ENCODE measurements at regions not wholly inside any gene's neighbourhood (a gene's known extent, or its start where the extent isn't known, plus 50 kb on each side); places are given as distances from the start of the nearest gene placed in this dataset.

DNA sequence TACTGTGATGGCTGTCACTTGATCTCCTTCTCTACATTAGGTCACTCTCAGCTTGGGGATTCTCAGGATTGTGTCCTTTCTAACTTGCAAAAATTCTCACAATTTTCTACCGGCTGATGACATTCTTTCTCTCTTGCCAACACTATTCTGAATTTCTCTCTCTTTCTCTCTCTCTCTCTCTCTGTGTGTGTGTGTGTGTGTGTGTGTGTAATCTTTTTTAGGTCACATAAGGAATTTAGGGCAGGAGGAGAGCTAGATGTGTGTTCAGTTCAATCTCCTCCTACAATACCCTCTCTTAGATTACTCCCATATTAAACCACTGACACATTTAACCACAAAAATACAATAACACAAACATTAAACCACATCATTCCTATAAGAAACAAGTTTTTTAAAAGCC lies 242.3 kb upstream of the NREP start:
- Histone ChIP-seq H3K27me3 (ENCODE audit: control insufficient read depth, insufficient read depth, low read length) (no peaks in the 10 kb centered on the region), H3K9me3 (ENCODE audit: control insufficient read depth, insufficient read depth, low read depth, low read length) (no peaks in the 10 kb centered on the region), H3K4me3 (ENCODE audit: low read depth in 2 of 2, low read length in 2 of 2) (no peak overlapping the region), H3K27ac (ENCODE audit: low read length) (no peak overlapping the region), H3K4me1 (ENCODE audit: control insufficient read depth, insufficient read depth, low read length) (no peaks in the 10 kb centered on the region), H3K36me3 (ENCODE audit: control insufficient read depth, insufficient read depth, low read length) (no peaks in the 10 kb centered on the region)
- POLR2A ChIA-PET: no interaction called here
- ATAC-seq (no peak), DNase-seq (ENCODE audit: low read depth, low spot score) (no peak)
- CTCF ChIA-PET: no interaction called here
- in situ Hi-C loops (cut with HindIII; ENCODE audit: low pct_unique_long_range_greater_than_20kb, low sequenced_read_pairs): no loop called here
- TF ChIP-seq, protein P1, sequence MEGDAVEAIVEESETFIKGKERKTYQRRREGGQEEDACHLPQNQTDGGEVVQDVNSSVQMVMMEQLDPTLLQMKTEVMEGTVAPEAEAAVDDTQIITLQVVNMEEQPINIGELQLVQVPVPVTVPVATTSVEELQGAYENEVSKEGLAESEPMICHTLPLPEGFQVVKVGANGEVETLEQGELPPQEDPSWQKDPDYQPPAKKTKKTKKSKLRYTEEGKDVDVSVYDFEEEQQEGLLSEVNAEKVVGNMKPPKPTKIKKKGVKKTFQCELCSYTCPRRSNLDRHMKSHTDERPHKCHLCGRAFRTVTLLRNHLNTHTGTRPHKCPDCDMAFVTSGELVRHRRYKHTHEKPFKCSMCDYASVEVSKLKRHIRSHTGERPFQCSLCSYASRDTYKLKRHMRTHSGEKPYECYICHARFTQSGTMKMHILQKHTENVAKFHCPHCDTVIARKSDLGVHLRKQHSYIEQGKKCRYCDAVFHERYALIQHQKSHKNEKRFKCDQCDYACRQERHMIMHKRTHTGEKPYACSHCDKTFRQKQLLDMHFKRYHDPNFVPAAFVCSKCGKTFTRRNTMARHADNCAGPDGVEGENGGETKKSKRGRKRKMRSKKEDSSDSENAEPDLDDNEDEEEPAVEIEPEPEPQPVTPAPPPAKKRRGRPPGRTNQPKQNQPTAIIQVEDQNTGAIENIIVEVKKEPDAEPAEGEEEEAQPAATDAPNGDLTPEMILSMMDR (IDR thresholded peaks at IDR 0.05): no peak
- TF ChIP-seq POLR2AphosphoS5 (IDR thresholded peaks at IDR 0.05; ENCODE audit: low read depth, low read length) (no peak), TCF7L2 (IDR thresholded peaks at IDR 0.05; ENCODE audit: low read depth, low read length) (no peak), SIN3A (IDR thresholded peaks at IDR 0.05; ENCODE audit: borderline replicate concordance, insufficient read depth, low read depth, low read length) (no peak)
- TF ChIP-seq, protein P2, sequence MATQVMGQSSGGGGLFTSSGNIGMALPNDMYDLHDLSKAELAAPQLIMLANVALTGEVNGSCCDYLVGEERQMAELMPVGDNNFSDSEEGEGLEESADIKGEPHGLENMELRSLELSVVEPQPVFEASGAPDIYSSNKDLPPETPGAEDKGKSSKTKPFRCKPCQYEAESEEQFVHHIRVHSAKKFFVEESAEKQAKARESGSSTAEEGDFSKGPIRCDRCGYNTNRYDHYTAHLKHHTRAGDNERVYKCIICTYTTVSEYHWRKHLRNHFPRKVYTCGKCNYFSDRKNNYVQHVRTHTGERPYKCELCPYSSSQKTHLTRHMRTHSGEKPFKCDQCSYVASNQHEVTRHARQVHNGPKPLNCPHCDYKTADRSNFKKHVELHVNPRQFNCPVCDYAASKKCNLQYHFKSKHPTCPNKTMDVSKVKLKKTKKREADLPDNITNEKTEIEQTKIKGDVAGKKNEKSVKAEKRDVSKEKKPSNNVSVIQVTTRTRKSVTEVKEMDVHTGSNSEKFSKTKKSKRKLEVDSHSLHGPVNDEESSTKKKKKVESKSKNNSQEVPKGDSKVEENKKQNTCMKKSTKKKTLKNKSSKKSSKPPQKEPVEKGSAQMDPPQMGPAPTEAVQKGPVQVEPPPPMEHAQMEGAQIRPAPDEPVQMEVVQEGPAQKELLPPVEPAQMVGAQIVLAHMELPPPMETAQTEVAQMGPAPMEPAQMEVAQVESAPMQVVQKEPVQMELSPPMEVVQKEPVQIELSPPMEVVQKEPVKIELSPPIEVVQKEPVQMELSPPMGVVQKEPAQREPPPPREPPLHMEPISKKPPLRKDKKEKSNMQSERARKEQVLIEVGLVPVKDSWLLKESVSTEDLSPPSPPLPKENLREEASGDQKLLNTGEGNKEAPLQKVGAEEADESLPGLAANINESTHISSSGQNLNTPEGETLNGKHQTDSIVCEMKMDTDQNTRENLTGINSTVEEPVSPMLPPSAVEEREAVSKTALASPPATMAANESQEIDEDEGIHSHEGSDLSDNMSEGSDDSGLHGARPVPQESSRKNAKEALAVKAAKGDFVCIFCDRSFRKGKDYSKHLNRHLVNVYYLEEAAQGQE (IDR thresholded peaks at IDR 0.05; ENCODE audit: insufficient read depth in 1 of 2, low read depth in 2 of 2, low read length in 1 of 2): no peak
- intact Hi-C loops (cut with micrococcal nuclease; ENCODE audit: unreplicated experiment): no loop called here
- no TSS peak for BruUV-seq (replicated peaks)

DNA sequence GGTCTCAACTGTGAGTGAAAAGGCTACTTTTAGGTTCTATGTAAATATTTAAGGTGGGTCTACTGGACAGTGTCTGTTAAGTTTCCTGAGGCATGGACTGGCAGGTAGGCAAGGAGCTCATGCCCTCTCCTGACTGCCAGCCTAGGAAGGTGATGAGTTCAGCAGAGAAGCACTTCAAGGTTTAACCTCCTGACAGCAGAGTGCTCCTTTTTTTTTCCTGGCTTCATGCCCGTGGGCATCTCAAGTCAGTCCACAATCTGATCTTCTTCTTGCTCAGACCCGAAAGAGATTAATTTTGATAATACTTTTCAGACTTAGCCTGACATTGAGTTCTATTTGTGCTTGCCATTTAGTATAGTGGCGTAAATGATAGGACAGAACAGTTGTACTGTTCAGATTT lies 241.9 kb upstream of the NREP start:
- TF ChIP-seq, protein P1 (IDR thresholded peaks at IDR 0.05): no peak
- TF ChIP-seq SIN3A (IDR thresholded peaks at IDR 0.05; ENCODE audit: borderline replicate concordance, insufficient read depth, low read depth, low read length): no peak
- TF ChIP-seq, protein P2 (IDR thresholded peaks at IDR 0.05; ENCODE audit: insufficient read depth in 1 of 2, low read depth in 2 of 2, low read length in 1 of 2): no peak
- no peak for TF ChIP-seq TCF7L2 (IDR thresholded peaks at IDR 0.05; ENCODE audit: low read depth, low read length)
- no peak for TF ChIP-seq POLR2AphosphoS5 (IDR thresholded peaks at IDR 0.05; ENCODE audit: low read depth, low read length)
- Histone ChIP-seq H3K27me3 (ENCODE audit: control insufficient read depth, insufficient read depth, low read length) (no peaks in the 10 kb centered on the region), H3K9me3 (ENCODE audit: control insufficient read depth, insufficient read depth, low read depth, low read length) (no peaks in the 10 kb centered on the region), H3K4me3 (ENCODE audit: low read depth in 2 of 2, low read length in 2 of 2) (no peak overlapping the region), H3K36me3 (ENCODE audit: control insufficient read depth, insufficient read depth, low read length) (no peaks in the 10 kb centered on the region), H3K27ac (ENCODE audit: low read length) (no peak overlapping the region), H3K4me1 (ENCODE audit: control insufficient read depth, insufficient read depth, low read length) (no peaks in the 10 kb centered on the region)
- CTCF ChIA-PET: no interaction called here
- intact Hi-C loops (cut with micrococcal nuclease; ENCODE audit: unreplicated experiment) (no loop called here), in situ Hi-C loops (cut with HindIII; ENCODE audit: low pct_unique_long_range_greater_than_20kb, low sequenced_read_pairs) (no loop called here)
- DNase-seq (ENCODE audit: low read depth, low spot score) (no peak), ATAC-seq (no peak)
- POLR2A ChIA-PET: no interaction called here
- no TSS peak for BruUV-seq (replicated peaks)

Data from Panc1 (cell line).